ENCODE measurements at regions not wholly inside any gene's neighbourhood (a gene's known extent, or its start where the extent isn't known, plus 50 kb on each side); places are given as distances from the start of the nearest gene placed in this dataset.
A peak's percentile ranks its signal among the peaks of the same experiment; 100 is the strongest.
"Not testable (repeated sequence)": the region's sequence is repeated elsewhere in the genome, so short reads cannot be mapped to it uniquely, and the experiment has no call there.

DNA sequence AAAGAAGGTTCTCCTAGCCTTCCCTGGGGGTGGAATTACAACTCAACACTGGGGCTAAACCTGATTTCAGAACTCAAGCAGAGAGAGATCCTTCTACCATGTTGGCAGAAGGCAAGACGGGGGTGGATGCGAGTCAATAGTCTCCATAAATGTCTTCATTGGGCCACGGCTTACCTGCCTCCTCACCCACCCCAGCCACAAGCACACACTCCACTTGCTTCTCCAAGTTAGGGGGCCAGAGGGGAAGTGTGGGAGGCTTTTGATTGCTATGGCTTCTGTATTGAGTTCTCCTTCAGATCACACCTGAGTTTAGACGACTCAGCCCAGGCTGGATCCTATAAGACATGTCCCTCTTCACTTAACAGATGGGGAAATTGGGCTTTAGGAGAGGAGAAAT is 178.9 kb downstream of the UACA start:
- no peaks in the 10 kb centered on the region for H3K9me3 Mint-ChIP-seq (ENCODE audit: low read depth)
- H3K36me3 Mint-ChIP-seq: no peaks in the 10 kb centered on the region
- H3K4me1 Mint-ChIP-seq (ENCODE audit: low read depth): peaks cover 13% of the 10 kb centered on the region
- peaks cover 5% of the 10 kb centered on the region for H3K27me3 Mint-ChIP-seq
- H3K27ac Mint-ChIP-seq: no peak overlapping the region
- peak overlapping the region; percentile 51 for H3K4me3 Mint-ChIP-seq

DNA sequence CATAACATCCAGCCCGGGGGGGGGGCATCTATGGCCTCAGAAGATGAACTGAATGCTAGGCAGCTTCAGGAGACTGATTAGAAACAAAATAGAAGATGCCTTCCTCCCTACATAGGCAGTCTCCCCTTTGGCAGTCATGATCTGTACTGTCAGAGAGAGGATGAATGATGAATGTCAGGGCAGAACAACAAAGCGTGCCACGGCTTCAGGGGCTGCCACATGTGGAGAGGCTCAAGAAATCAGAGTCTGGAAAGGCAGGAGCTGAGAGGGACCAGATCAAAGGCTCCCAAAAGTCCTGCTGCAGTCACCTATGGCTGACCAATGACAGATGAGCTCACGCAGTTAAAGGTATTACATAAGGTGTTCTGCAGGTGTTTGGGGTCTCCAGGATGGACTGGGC is 180.4 kb downstream of the UACA start:
- Mint-ChIP-seq H3K4me1 (ENCODE audit: low read depth) (peaks cover 11% of the 10 kb centered on the region), H3K36me3 (no peaks in the 10 kb centered on the region), H3K9me3 (ENCODE audit: low read depth) (no peaks in the 10 kb centered on the region)

DNA sequence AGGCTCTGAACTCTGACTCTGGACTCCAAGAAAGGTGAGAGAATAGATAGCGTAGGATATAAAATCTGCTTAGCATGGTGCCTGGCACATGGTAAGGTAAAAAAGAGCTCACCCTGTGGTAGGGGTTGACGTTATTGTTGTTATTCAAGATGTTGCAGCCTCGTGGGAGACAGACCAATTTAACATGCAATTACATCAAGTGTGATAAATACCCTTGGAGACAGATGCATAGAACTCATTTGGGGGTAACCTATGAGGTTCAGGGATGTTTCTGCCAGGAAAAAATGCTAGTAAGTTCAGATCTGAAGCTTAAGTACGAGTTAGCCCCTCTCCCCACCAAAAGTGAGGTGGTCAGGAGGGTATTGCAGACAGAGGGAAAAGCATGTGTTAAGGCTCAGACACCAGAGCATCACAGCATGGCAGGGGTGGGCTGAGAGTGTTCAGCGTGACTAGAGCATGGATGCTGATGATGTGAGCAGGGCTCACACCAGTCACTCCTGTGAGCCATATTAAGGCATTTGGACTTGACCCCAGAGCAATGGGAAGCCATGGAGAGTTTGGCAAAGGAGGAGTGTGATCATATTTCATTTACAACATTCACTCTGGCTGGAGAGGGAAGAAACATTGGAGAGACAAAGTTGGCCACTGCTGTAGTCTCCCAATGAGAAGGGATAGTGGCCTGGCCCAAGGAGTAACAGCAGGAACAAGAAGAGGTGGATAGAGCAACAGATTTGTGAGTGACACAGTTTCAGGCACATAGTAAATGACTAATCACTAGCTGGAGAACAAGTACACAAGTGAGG is 181.0 kb downstream of the UACA start:
- Mint-ChIP-seq H3K27me3 (no peaks in the 10 kb centered on the region), H3K4me3 (no peak overlapping the region), H3K4me1 (ENCODE audit: low read depth) (peaks cover 11% of the 10 kb centered on the region), H3K27ac (no peak overlapping the region), H3K9me3 (ENCODE audit: low read depth) (no peaks in the 10 kb centered on the region), H3K36me3 (no peaks in the 10 kb centered on the region)

More for the DNA sequence above, 180.4 kb downstream of the UACA start:
- Mint-ChIP-seq H3K27me3 (peaks cover 3% of the 10 kb centered on the region), H3K27ac (no peak overlapping the region), H3K4me3 (no peak overlapping the region)

DNA sequence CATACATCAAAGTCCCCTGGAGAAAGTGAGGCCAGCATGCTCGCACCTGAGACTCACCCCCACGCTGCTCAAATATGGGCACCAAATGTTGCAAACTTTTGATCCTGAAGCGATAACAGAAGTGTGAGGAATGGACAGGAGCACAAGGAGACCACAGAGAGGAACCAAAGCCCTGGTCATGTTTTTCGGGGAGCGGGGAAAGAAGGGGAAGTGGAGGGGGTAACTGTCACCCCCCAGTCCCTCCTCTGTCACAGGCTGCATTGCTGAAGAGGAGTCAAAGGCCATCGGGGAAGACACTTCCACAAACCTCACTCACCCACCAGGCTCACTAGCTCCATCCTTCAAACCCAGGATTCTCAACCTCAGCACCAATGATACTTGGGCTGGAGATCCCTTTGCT is 182.4 kb downstream of the UACA start:
- no peaks in the 10 kb centered on the region for H3K27me3 Mint-ChIP-seq
- no peaks in the 10 kb centered on the region for H3K36me3 Mint-ChIP-seq
- H3K9me3 Mint-ChIP-seq (ENCODE audit: low read depth): no peaks in the 10 kb centered on the region
- H3K27ac Mint-ChIP-seq: no peak overlapping the region
- H3K4me3 Mint-ChIP-seq: no peak overlapping the region
- H3K4me1 Mint-ChIP-seq (ENCODE audit: low read depth): peaks cover 13% of the 10 kb centered on the region

DNA sequence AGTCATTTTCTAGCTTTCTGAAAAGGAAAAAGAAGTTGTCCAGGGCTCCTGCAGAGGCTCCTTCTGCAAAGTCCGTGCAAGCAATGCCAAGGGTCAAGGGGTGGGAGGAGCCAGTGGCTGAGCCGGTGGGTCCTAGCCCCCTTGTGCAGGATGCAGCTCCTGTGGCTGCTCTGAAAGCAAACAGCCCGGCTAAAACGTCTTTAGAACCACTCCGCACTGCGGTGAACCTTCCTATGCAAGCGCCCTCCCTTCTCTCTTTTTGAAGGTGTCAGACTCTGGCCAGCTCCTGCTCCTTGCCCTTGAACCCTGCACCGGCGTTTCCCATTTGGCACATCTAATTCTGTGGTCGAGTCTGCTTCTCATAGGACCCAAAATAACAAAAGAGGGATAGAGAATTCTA is 183.1 kb downstream of the UACA start:
- Mint-ChIP-seq H3K4me1 (ENCODE audit: low read depth) (peaks cover 11% of the 10 kb centered on the region), H3K36me3 (no peaks in the 10 kb centered on the region), H3K9me3 (ENCODE audit: low read depth) (no peaks in the 10 kb centered on the region), H3K27ac (no peak overlapping the region), H3K27me3 (no peaks in the 10 kb centered on the region), H3K4me3 (no peak overlapping the region)

DNA sequence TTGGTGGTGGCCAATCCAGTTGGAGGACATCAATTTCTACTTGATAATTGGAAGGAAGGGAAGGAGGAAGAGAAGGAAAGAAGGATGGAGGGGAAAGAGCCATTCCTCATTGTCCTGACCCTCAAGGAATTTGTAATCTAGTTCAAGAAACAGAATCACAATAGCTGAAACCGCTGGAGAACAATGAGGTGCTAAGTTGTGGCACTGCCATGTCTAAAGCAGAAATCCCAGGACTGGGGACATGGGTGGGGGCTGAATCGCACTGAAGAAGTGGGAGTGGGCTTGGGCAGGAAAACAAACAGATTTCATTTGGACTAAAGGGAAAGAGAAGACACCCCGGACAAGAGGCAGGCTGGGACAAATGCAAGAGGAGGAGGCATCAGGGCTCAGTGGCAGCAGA is 183.6 kb downstream of the UACA start:
- no peak overlapping the region for H3K27ac Mint-ChIP-seq
- H3K36me3 Mint-ChIP-seq: no peaks in the 10 kb centered on the region
- no peak overlapping the region for H3K4me3 Mint-ChIP-seq
- no peaks in the 10 kb centered on the region for H3K27me3 Mint-ChIP-seq
- no peaks in the 10 kb centered on the region for H3K9me3 Mint-ChIP-seq (ENCODE audit: low read depth)
- peaks cover 11% of the 10 kb centered on the region for H3K4me1 Mint-ChIP-seq (ENCODE audit: low read depth)

DNA sequence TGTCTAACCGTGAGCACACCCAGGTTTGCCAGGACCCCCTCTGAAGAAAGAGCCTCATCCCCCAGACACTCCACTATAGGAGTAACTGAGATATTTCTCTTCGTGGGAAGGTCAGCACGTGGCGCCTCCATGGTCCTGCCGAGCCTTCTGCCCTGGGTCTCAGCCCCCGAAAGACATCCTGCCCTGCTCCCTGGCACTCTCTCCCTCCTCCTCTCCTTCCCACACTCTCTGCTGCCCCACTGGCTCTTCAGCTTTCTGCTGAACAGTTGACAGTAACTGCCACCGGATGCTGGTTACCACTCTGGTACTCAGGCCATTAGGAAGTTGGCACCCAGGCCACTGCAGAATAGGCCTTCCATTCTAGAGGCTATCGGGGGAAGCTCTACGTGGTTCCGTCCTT is 185.2 kb downstream of the UACA start:
- Mint-ChIP-seq H3K27me3 (no peaks in the 10 kb centered on the region), H3K27ac (no peak overlapping the region), H3K36me3 (peaks cover 3% of the 10 kb centered on the region), H3K9me3 (ENCODE audit: low read depth) (no peaks in the 10 kb centered on the region), H3K4me3 (no peak overlapping the region), H3K4me1 (ENCODE audit: low read depth) (peaks cover 9% of the 10 kb centered on the region)

DNA sequence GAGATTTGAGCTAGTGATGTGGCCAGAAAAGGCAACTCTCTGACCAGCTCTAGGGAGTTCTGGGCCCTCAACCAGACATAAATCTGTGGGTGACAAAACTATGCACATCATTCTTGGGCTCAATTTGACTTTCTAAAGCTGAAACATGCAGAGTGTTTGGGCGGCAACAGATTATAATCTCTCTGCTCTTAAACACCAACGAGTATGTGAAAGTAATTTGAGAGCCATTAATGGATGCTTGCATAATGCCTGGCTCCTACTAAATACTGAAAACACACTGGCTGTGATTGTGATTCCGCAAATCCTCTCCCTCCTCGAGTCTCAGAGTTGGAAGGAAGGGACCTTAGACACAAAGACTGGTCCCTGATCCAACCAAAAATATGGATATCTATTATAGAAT is 186.7 kb downstream of the UACA start:
- H3K4me1 Mint-ChIP-seq (ENCODE audit: low read depth): peaks cover 9% of the 10 kb centered on the region
- H3K27me3 Mint-ChIP-seq: no peaks in the 10 kb centered on the region

DNA sequence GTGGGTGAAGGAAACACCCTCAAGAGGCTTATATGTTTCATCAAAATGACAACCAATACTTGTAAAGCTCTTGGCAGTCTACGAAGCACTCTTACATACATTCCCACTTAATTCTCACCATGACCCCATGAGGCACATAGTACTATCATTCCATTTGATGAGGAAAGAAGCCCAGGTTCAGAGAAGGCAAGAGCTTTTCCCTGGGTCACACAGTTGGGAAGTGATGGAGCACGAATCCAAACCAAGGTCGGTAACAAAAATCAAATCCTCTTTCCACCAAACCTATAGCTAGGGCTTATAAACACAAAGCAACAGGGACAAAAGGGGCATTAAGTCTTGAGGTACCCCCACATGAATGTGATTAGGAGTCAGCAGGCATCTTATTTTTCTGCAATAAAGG is 187.1 kb downstream of the UACA start:
- no peak overlapping the region for H3K4me3 Mint-ChIP-seq
- no peaks in the 10 kb centered on the region for H3K27me3 Mint-ChIP-seq
- peaks cover 9% of the 10 kb centered on the region for H3K4me1 Mint-ChIP-seq (ENCODE audit: low read depth)
- H3K36me3 Mint-ChIP-seq: peaks cover 3% of the 10 kb centered on the region
- H3K9me3 Mint-ChIP-seq (ENCODE audit: low read depth): no peaks in the 10 kb centered on the region
- H3K27ac Mint-ChIP-seq: no peak overlapping the region

More for the DNA sequence above, 186.7 kb downstream of the UACA start:
- no peaks in the 10 kb centered on the region for H3K9me3 Mint-ChIP-seq (ENCODE audit: low read depth)
- H3K27ac Mint-ChIP-seq: no peak overlapping the region
- no peak overlapping the region for H3K4me3 Mint-ChIP-seq
- peaks cover 3% of the 10 kb centered on the region for H3K36me3 Mint-ChIP-seq

DNA sequence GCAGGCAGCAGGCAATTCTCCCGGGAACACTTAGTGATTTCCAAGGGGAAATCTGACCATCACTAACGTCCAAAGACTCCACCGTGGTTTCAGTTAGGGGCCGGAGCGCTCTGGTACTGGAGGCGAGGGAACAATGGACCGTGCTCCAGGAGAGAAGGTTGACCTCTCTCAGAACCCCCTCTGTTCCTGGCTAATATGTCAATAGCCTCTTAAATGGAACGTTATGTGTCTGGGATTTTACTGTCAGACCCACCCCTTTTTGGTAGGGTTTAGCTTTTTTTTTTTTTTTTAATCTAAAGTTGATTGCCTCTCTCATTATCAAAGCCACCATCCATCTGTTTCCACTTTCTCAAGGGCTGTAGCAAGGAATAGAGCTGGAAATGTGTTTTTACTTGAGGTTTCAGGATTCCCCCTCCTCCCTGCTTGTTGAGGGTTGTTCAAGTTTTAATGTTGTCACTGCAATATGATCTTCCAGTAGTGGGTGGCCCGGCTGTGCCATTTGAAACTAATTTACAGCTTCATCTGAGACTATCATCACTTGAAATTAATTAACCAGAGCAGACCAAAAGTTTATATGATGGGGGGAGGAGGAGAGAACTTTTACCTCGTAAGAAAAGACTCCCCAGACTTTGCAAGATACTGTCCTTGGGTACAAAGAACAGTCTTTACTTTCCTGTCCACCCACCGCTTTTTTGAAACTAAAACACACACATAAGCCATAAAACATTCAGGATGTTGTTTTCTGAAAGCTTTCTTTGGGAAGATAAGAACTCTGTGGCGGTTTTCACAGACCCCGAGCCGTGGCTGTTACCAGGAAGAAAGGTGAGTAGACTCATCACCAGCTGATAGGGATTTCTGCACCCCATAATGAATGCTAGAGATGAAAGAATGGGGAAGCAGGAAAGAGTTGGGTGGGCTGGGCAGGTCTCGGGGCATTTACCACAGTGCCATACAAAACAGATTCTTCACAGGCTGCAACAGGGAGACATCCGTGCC is 187.8 kb downstream of the UACA start:
- H3K4me1 Mint-ChIP-seq (ENCODE audit: low read depth): peaks cover 9% of the 10 kb centered on the region
- H3K4me3 Mint-ChIP-seq: no peak overlapping the region
- H3K9me3 Mint-ChIP-seq (ENCODE audit: low read depth): no peaks in the 10 kb centered on the region
- H3K27ac Mint-ChIP-seq: no peak overlapping the region
- H3K27me3 Mint-ChIP-seq: no peaks in the 10 kb centered on the region
- peaks cover 3% of the 10 kb centered on the region for H3K36me3 Mint-ChIP-seq

DNA sequence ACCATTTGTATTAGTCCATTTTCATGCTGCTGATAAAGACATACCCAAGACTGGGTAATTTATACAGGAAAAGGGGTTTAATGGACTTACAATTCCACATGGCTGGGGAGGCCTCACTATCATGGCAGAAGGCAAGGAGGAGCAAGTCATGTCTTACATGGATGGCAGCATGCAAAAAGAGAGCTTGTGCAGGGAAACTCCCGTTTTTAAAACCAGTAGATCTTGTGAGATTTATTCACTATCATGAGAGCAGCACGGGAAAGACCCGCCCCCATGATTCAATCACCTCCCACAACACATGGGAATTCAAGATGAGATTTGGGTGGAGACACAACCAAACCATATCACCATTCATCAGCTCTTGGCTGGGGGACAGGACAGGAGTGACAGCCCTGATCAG is 189.0 kb downstream of the UACA start:
- not testable (repeated sequence) for H3K27me3 Mint-ChIP-seq; H3K36me3 Mint-ChIP-seq; H3K4me3 Mint-ChIP-seq; H3K9me3 Mint-ChIP-seq (ENCODE audit: low read depth)
- H3K4me1 Mint-ChIP-seq (ENCODE audit: low read depth): peaks cover 10% of the 10 kb centered on the region
- peak overlapping the region; percentile 16 for H3K27ac Mint-ChIP-seq

DNA sequence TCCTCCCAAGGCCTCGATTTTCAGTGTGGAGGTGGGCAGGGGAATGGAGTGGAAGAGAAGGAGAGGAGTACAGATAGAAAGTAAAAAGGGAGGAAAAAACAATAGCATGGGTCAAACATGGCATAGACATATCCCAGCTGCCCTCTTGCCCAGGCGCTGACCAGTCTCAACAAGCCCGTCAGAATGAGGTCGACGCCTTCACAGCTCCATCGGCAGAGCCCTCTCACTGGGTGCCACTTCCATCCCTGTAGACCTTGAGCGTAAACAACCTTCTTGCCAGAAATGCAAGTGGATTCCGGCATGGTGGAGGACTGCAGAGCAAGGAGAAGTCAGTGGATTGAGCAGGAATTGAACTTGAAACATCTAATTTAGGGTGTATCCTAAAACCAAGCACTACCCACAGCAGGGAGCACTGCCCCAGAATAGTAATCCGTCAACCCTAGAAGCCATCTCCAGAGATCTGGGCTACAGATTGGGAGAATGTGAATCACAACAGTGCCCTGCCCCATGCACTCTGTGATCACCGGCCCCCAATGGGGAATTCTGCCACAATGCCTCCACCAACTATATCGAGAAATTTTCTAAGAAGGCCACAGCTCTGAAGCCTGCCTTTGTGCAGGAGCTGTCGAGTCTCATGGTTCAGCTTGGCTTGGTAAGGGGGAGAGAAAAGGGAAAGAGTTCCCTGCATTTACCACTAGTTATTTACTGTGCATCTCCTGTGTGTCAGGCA is 190.1 kb downstream of the UACA start:
- peaks cover 10% of the 10 kb centered on the region for H3K4me1 Mint-ChIP-seq (ENCODE audit: low read depth)
- no peaks in the 10 kb centered on the region for H3K27me3 Mint-ChIP-seq
- no peak overlapping the region for H3K4me3 Mint-ChIP-seq
- no peaks in the 10 kb centered on the region for H3K9me3 Mint-ChIP-seq (ENCODE audit: low read depth)
- H3K27ac Mint-ChIP-seq: no peak overlapping the region
- peaks cover 3% of the 10 kb centered on the region for H3K36me3 Mint-ChIP-seq

DNA sequence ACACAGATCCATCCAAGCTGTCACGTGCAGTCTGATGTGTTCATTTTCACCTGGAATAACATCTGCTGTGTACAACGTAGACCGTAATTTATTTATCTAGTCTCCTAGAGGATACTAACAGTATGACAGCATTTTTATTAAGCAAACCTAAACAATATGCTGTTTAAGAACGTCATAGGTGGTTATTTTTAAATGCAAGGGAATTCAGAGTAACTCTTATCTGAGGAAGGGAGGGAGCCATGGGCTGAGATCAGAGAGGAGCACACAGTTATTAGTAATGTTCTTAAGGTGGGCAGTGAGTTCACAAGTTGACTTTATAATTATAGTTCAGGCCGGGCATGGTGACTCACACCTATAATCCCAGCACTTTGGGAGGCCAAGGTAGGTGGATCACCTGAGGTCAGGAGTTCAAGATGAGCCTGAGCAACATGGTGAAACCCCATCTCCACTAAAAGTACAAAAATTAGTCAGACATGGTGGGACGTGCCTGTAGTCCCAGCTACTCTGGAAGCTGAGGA is 193.6 kb downstream of the UACA start:
- Mint-ChIP-seq H3K27me3 (no peaks in the 10 kb centered on the region), H3K27ac (no peak overlapping the region), H3K9me3 (ENCODE audit: low read depth) (no peaks in the 10 kb centered on the region), H3K4me1 (ENCODE audit: low read depth) (peaks cover 11% of the 10 kb centered on the region), H3K36me3 (peaks cover 3% of the 10 kb centered on the region), H3K4me3 (no peak overlapping the region)

DNA sequence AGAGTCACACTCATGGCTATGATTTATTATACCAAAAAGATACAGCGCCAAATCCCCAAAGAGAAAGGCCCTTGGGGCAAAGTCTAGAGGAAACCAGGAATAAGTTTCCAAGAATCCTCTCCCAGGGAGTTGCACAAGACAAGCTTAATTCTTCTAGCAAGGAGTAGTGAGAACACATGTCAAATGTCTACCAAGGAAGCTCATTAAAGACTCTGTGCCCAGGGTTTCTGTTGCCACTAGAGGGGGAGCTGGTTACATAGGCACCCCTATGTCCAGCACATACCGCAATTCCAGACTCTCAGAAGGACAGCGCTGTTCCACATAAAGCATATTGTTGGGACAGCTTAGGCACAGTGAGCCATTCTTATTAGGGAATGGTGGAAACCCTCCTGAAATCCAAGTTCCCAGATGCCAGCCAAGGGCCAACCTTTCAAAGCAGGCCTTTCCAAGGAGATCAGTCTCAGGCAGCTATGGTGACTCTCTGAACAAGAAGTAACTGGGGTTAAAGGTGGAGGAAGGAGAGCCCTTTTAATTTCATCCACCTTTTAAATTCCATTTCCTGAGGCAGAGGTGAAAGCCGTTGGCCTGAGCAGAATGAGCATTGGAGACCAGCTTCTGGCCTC is 194.2 kb downstream of the UACA start:
- Mint-ChIP-seq H3K27ac (no peak overlapping the region), H3K4me3 (no peak overlapping the region), H3K27me3 (no peaks in the 10 kb centered on the region), H3K9me3 (ENCODE audit: low read depth) (no peaks in the 10 kb centered on the region), H3K4me1 (ENCODE audit: low read depth) (peaks cover 11% of the 10 kb centered on the region), H3K36me3 (peaks cover 2% of the 10 kb centered on the region)

Data from activated naive CD8-positive, alpha-beta T cell (primary cell).